Progenitor cell of endocrine pancreas (in vitro differentiated cells): ENCODE measurements at regions not wholly inside any gene's neighbourhood (a gene's known extent, or its start where the extent isn't known, plus 50 kb on each side); places are given as distances from the start of the nearest gene placed in this dataset.

Source experiments
- DNase-seq: peaks from one replicate; pipeline ENCODE4 v3.0.0; 2021; ENCODE audit warnings: low spot score; ENCODE audit not compliant: unreplicated experiment
- H3K27ac Mint-ChIP-seq: 2 replicates; pipeline ENCODE4 v1.8.0; 2021; ENCODE audit warnings: mild to moderate bottlenecking, moderate library complexity, mixed read lengths
- H3K27me3 Mint-ChIP-seq: 2 replicates; pipeline ENCODE4 v1.8.0; 2021; ENCODE audit warnings: mixed read lengths
- H3K36me3 Mint-ChIP-seq: 2 replicates; pipeline ENCODE4 v1.8.0; 2022; ENCODE audit warnings: mixed read lengths; ENCODE audit not compliant: insufficient read depth
- H3K4me1 Mint-ChIP-seq: 2 replicates; pipeline ENCODE4 v1.8.0; 2021; ENCODE audit warnings: low read depth, mixed read lengths
- H3K4me3 Mint-ChIP-seq: 2 replicates; pipeline ENCODE4 v1.8.0; 2021; ENCODE audit warnings: low read depth, mild to moderate bottlenecking, moderate library complexity, mixed read lengths
- H3K9me3 Mint-ChIP-seq: 2 replicates; pipeline ENCODE4 v1.8.0; 2021; ENCODE audit warnings: low read depth, mixed read lengths
- CTCF ChIP-seq: fragments of 200-600 bp; sonication (generic); IDR thresholded peaks from one replicate; pipeline ENCODE4 v1.5.0; 2021; ENCODE audit warnings: antibody characterized with exemption, mild to moderate bottlenecking; ENCODE audit not compliant: unreplicated experiment

- no peak for TF ChIP-seq CTCF
- no peaks in the 10 kb centered on the region for H3K4me1 Mint-ChIP-seq
- no peak overlapping the region for H3K27ac Mint-ChIP-seq
- no peaks in the 10 kb centered on the region for H3K36me3 Mint-ChIP-seq
- peaks cover 17% of the 10 kb centered on the region for H3K9me3 Mint-ChIP-seq
- DNase-seq, result no peak
- no peak overlapping the region for H3K4me3 Mint-ChIP-seq
- no peaks in the 10 kb centered on the region for H3K27me3 Mint-ChIP-seq
These were observed 178.2 kb upstream of the FRMPD4 start for GRCh38 chrX:11960031-11960430.

DNA sequence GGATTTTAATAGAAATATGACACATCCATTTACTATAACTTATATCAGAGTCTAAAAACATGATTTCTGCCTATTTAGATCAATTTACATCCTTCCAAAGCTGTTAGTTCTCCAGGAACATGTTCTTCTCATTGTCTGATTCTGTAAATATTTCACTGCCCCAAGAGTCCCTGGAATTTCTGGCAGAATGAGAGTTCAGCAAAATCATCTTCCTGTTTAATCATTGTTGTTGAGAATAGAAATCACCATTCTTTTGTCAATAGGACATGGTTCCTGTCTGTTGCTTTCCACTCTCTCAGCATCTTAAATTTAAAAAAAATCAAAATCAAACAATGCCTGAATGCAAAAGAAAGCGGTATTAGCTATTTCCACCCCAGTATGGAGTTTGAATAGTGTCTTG lies 172.8 kb upstream of the FRMPD4 start:
- H3K4me3 Mint-ChIP-seq, result no peak overlapping the region
- no peak for TF ChIP-seq CTCF
- no peaks in the 10 kb centered on the region for H3K27me3 Mint-ChIP-seq
- DNase-seq, result no peak
- H3K9me3 Mint-ChIP-seq, result peaks cover 14% of the 10 kb centered on the region
- peaks cover 7% of the 10 kb centered on the region for H3K4me1 Mint-ChIP-seq
- no peak overlapping the region for H3K27ac Mint-ChIP-seq
- no peaks in the 10 kb centered on the region for H3K36me3 Mint-ChIP-seq

DNA sequence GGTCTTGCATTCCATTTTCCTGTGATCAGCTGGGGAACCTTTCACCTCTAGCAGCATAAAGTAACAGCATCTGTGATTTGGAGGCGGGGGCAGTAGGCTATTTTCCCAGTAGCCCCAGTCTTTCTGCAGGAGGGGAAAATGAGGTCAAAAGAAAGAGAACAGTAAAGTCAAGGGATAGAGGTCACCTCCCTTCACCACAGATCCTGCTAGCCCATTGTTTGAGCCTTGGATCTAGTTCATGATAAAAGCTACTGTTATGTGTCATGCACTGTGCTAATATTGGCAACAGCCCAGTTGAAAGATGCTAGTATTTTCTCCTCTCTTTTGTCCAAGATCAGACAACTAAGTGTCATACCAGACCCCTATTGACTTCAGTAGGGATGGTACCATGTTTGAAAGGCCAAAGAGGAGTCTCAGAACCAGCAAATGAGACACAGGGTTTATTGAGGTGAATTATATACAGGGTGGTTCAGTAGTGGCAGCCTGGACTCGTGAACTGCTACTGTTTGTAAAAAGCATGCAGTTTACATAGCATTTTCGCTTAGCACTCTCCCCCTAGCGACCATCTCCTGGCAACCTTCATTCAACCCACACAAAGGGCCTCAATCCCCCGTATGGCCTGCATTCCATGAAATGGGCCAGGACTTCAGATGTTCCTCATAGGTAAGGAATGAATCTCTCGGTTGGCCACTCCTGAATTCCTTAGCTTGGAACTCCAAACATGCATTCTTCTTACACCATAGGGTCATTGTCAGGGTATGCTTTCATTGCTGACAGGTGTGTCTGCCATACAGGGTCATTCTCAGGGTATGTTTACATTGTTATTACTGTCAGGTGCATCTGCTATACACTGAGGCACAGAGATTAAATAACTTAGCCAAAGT lies 170.0 kb upstream of the FRMPD4 start:
- H3K9me3 Mint-ChIP-seq, result peaks cover 16% of the 10 kb centered on the region
- peak overlapping the region; percentile 59 for H3K27ac Mint-ChIP-seq
- no peak overlapping the region for H3K4me3 Mint-ChIP-seq
- no peaks in the 10 kb centered on the region for H3K36me3 Mint-ChIP-seq
- peaks cover 7% of the 10 kb centered on the region for H3K4me1 Mint-ChIP-seq
- no peak for TF ChIP-seq CTCF
- H3K27me3 Mint-ChIP-seq, result no peaks in the 10 kb centered on the region
- no peak for DNase-seq

GRCh38 chrX:11968991-11969390 lies 169.3 kb upstream of the FRMPD4 start:
- no peak for TF ChIP-seq CTCF
- Mint-ChIP-seq H3K4me1 (peaks cover 11% of the 10 kb centered on the region), H3K27me3 (no peaks in the 10 kb centered on the region), H3K4me3 (no peak overlapping the region), H3K27ac (peak overlapping the region; percentile 49), H3K36me3 (no peaks in the 10 kb centered on the region), H3K9me3 (peaks cover 20% of the 10 kb centered on the region)
- DNase-seq, result no peak

DNA sequence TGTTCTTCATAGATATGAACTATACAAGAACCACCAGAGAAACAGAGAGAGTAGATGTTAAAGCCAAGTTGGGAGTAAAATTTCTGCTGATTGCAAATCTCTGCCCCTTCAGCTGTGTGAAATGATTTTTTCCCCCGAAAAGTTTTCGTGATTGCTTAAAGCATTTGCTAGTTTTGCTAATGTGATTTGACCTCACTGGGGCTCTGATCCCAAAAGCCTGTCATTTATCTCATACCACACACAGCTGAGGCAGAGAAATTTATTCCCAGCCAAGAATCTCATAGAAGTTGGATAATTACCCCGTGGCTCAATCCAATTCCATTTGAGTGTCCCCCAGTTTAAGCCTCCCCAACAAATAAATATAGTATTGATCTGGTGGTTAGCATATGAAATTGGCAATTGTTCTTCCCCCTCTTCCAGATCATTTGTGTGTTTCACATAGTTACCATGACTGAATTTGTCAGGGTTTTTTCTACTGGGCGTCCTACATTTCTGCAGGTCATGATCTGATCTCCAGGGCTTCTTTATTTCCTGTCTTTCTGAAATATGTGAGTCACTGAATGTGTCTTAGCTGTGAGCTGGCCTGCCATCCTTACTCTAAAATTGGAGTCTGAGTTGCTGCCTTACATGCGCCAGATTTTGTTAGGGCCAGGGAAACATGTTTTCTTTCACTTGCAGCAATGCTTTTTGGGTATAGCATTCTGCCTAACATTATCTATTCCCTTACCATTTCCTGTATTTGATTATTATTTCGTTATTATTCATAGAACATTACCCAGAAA lies 167.5 kb upstream of the FRMPD4 start:
- H3K4me1 Mint-ChIP-seq, result peaks cover 11% of the 10 kb centered on the region
- no peak for DNase-seq
- no peaks in the 10 kb centered on the region for H3K27me3 Mint-ChIP-seq
- H3K36me3 Mint-ChIP-seq, result no peaks in the 10 kb centered on the region
- peaks cover 20% of the 10 kb centered on the region for H3K9me3 Mint-ChIP-seq
- H3K27ac Mint-ChIP-seq, result no peak overlapping the region
- no peak overlapping the region for H3K4me3 Mint-ChIP-seq
- no peak for TF ChIP-seq CTCF
